ENCODE measurements at regions not wholly inside any gene's neighbourhood (a gene's known extent, or its start where the extent isn't known, plus 50 kb on each side); places are given as distances from the start of the nearest gene placed in this dataset.

DNA sequence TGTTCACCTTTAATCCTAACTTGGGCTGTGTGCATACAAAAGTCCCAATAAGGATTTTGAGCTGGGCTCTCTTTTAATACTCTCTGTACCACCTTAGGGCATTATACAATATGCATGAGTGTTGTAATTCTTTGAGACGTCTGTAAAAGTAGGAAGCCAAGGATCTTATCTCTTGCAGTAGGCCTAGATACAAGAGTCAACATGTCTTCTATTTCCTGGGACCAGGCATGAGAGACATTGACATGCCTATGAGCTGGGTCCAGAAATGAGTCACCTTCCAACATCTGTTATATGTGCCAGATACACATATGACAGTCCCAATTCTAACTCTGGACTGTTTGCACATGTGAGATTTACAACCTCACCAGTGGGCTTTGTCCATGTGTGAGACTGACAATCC, 1911.2 kb downstream of the TP53TG3F start (continued):
- TF ChIP-seq, protein P1, sequence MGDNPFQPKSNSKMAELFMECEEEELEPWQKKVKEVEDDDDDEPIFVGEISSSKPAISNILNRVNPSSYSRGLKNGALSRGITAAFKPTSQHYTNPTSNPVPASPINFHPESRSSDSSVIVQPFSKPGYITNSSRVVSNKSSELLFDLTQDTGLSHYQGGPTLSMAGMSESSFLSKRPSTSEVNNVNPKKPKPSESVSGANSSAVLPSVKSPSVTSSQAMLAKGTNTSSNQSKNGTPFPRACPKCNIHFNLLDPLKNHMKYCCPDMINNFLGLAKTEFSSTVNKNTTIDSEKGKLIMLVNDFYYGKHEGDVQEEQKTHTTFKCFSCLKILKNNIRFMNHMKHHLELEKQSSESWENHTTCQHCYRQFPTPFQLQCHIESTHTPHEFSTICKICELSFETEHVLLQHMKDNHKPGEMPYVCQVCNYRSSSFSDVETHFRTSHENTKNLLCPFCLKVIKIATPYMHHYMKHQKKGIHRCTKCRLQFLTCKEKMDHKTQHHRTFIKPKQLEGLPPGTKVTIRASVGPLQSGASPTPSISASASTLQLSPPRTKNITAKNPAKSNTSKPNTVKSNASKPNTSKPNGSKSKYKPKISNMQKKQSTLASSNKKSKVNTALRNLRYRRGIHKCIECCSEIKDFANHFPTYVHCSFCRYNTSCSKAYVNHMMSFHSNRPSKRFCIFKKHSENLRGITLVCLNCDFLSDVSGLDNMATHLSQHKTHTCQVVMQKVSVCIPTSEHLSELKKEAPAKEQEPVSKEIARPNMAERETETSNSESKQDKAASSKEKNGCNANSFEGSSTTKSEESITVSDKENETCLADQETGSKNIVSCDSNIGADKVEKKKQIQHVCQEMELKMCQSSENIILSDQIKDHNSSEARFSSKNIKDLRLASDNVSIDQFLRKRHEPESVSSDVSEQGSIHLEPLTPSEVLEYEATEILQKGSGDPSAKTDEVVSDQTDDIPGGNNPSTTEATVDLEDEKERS (tag by site-specific recombination; IDR thresholded peaks at IDR 0.05): no peak
- TF ChIP-seq ZNF544 (tag by site-specific recombination; IDR thresholded peaks at IDR 0.05) (no peak), ZNF585B (tag by site-specific recombination; IDR thresholded peaks at IDR 0.05) (no peak), ZNF366 (tag by site-specific recombination; conservative IDR thresholded peaks at IDR 0.05) (no peak), ZBTB1 (tag by site-specific recombination; IDR thresholded peaks at IDR 0.05) (no peak), ZBTB6 (tag by site-specific recombination; IDR thresholded peaks at IDR 0.05) (no peak), SP7 (tag by site-specific recombination; IDR thresholded peaks at IDR 0.05) (no peak), ZNF776 (tag by site-specific recombination; IDR thresholded peaks at IDR 0.05; ENCODE audit: borderline replicate concordance) (no peak)
- TF ChIP-seq, protein P2, sequence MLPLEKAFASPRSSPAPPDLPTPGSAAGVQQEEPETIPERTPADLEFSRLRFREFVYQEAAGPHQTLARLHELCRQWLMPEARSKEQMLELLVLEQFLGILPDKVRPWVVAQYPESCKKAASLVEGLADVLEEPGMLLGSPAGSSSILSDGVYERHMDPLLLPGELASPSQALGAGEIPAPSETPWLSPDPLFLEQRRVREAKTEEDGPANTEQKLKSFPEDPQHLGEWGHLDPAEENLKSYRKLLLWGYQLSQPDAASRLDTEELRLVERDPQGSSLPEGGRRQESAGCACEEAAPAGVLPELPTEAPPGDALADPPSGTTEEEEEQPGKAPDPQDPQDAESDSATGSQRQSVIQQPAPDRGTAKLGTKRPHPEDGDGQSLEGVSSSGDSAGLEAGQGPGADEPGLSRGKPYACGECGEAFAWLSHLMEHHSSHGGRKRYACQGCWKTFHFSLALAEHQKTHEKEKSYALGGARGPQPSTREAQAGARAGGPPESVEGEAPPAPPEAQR (tag by site-specific recombination; IDR thresholded peaks at IDR 0.05): no peak

DNA sequence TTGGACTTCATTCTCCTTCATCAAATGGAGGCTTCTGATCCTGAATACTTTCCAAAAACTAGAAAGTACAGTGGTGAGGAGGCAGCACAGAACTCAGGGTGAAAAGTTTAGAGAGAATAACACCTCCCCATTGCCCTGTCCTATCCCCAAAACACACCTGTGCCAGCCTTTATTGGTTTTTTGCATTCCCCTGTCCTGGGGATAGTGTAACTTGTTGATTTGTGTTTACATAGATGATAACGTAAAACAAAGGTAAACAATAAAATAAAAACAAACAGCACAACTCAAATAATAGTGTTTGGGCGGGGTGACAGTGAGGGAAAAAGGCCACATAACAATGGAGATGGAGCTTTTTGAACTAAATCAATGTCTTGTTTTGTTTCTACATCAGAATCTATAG, 1917.7 kb downstream of the TP53TG3F start:
- Histone ChIP-seq H3K9me3 (ENCODE audit: control insufficient read depth, insufficient read depth, low read depth, low read length) (no peaks in the 10 kb centered on the region), H3K4me3 (ENCODE audit: low read depth, low read length) (no peak overlapping the region), H3K27ac (ENCODE audit: extremely low read depth, low read depth, low read length) (no peak overlapping the region), H3K4me1 (ENCODE audit: control insufficient read depth, insufficient read depth, low read length) (no peaks in the 10 kb centered on the region), H3K36me3 (ENCODE audit: control insufficient read depth in 2 of 2, insufficient read depth in 1 of 2, low read length in 2 of 2) (no peaks in the 10 kb centered on the region)
- ChIA-PET CTCF (no interaction called here), POLR2A (no interaction called here)
- no peak for TF ChIP-seq ZNF37A (tag by site-specific recombination; IDR thresholded peaks at IDR 0.05)
- no peak for TF ChIP-seq ZNF202 (tag by site-specific recombination; IDR thresholded peaks at IDR 0.05; ENCODE audit: borderline replicate concordance)
- no peak for TF ChIP-seq ZNF23 (tag by site-specific recombination; IDR thresholded peaks at IDR 0.05; ENCODE audit: borderline replicate concordance)
- no peak for TF ChIP-seq ZNF660 (tag by site-specific recombination; IDR thresholded peaks at IDR 0.05)
- no peak for TF ChIP-seq ZNF146 (tag by site-specific recombination; IDR thresholded peaks at IDR 0.05)
- no peak for TF ChIP-seq PRDM6 (tag by site-specific recombination; IDR thresholded peaks at IDR 0.05)
- TF ChIP-seq CTCF (tag by site-specific recombination; IDR thresholded peaks at IDR 0.05): no peak
- no peak for TF ChIP-seq ZBTB48 (tag by site-specific recombination; IDR thresholded peaks at IDR 0.05)
- no peak for TF ChIP-seq KLF1 (tag by site-specific recombination; IDR thresholded peaks at IDR 0.05)
- no peak for TF ChIP-seq MYNN (tag by site-specific recombination; IDR thresholded peaks at IDR 0.05; ENCODE audit: borderline replicate concordance)
- no peak for TF ChIP-seq RBAK (tag by site-specific recombination; IDR thresholded peaks at IDR 0.05)
- TF ChIP-seq ZNF449 (tag by site-specific recombination; IDR thresholded peaks at IDR 0.05): no peak
- TF ChIP-seq ZXDB (tag by site-specific recombination; IDR thresholded peaks at IDR 0.05): no peak
- TF ChIP-seq, protein P3, sequence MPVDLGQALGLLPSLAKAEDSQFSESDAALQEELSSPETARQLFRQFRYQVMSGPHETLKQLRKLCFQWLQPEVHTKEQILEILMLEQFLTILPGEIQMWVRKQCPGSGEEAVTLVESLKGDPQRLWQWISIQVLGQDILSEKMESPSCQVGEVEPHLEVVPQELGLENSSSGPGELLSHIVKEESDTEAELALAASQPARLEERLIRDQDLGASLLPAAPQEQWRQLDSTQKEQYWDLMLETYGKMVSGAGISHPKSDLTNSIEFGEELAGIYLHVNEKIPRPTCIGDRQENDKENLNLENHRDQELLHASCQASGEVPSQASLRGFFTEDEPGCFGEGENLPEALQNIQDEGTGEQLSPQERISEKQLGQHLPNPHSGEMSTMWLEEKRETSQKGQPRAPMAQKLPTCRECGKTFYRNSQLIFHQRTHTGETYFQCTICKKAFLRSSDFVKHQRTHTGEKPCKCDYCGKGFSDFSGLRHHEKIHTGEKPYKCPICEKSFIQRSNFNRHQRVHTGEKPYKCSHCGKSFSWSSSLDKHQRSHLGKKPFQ (tag by site-specific recombination; IDR thresholded peaks at IDR 0.05): no peak
